ENCODE measurements at regions not wholly inside any gene's neighbourhood (a gene's known extent, or its start where the extent isn't known, plus 50 kb on each side); places are given as distances from the start of the nearest gene placed in this dataset.

GRCh38 chr7:145398758-145399157 lies 562.9 kb upstream of the TPK1 start:
- TF ChIP-seq CTCF (IDR thresholded peaks at IDR 0.05) (no peak), BHLHE40 (IDR thresholded peaks at IDR 0.05; ENCODE audit: low read depth, low read length) (no peak), EP300 (IDR thresholded peaks at IDR 0.05) (no peak)

Data from A549 (cell line).